ENCODE measurements at regions not wholly inside any gene's neighbourhood (a gene's known extent, or its start where the extent isn't known, plus 50 kb on each side); places are given as distances from the start of the nearest gene placed in this dataset.

GRCh38 chr15:69608661-69609060 is 156.0 kb downstream of the RPLP1 start:
- no peak overlapping the region for H3K4me3 ChIP-seq (replicated peaks in 1 of 4; ENCODE audit: control extremely low read depth in 1 of 4, insufficient read depth in 1 of 4, low read depth in 3 of 4, low read length in 4 of 4)
- no peaks in the 10 kb centered on the region for H3K36me3 ChIP-seq (ENCODE audit: control insufficient read depth, insufficient read depth, low read length)
- no peak overlapping the region for H3K9ac ChIP-seq (ENCODE audit: insufficient read depth, low read length)
- no peaks in the 10 kb centered on the region for H3K4me1 ChIP-seq (ENCODE audit: control insufficient read depth, extremely low read depth, insufficient read depth, low read length)
- H4K20me1 ChIP-seq (ENCODE audit: control insufficient read depth, extremely low read depth, insufficient read depth, low read length): no peaks in the 10 kb centered on the region
- H3K4me2 ChIP-seq (ENCODE audit: extremely low read depth, insufficient read depth, low read length): no peak overlapping the region
- H3K79me2 ChIP-seq (ENCODE audit: control insufficient read depth, insufficient read depth, low read length): no peaks in the 10 kb centered on the region
- TF ChIP-seq CTCF (conservative IDR thresholded peaks at IDR 0.05 in 1 of 2, IDR thresholded peaks at IDR 0.05 in 1 of 2; ENCODE audit: low read depth in 1 of 2, low read length in 2 of 2): no peak
- no peak for DNase-seq (ENCODE audit: low read depth in 2 of 2)
- H2AFZ ChIP-seq (ENCODE audit: low read length): no peak overlapping the region
- no peaks in the 10 kb centered on the region for H3K9me3 ChIP-seq (ENCODE audit: control insufficient read depth, insufficient read depth, low read depth, low read length)
- H3K27ac ChIP-seq (ENCODE audit: insufficient read depth, low read length): no peak overlapping the region
- H3K27me3 ChIP-seq (ENCODE audit: control insufficient read depth, insufficient read depth, low read length): peaks cover 2% of the 10 kb centered on the region

DNA sequence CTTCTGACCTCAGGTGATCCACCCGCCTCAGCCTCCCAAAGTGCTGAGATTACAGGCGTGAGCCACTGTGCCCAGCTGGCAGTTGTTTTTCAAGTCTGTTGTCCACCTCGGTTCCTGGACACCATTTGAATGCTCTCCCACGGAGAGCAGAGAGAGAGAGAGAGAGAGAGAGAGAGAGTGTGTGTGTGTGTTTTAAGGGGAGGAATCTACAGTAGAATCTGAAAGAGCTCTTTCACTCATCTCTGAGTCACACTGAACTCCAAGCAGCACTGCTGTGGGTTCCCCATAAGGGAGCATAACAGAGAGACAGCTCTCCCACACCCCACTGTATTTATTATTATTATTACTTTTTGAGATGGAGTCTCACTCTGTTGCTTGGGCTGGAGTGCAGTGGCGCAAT is 156.6 kb downstream of the RPLP1 start:
- no peaks in the 10 kb centered on the region for H3K79me2 ChIP-seq (ENCODE audit: control insufficient read depth, insufficient read depth, low read length)
- H3K4me1 ChIP-seq (ENCODE audit: control insufficient read depth, extremely low read depth, insufficient read depth, low read length): no peaks in the 10 kb centered on the region

GRCh38 chr15:69609776-69610175 is 157.2 kb downstream of the RPLP1 start:
- TF ChIP-seq EZH2 (IDR thresholded peaks at IDR 0.05; ENCODE audit: low read length, missing control alignments): no peak
- TF ChIP-seq CTCF (conservative IDR thresholded peaks at IDR 0.05 in 1 of 2, IDR thresholded peaks at IDR 0.05 in 1 of 2; ENCODE audit: low read depth in 1 of 2, low read length in 2 of 2): no peak
- H3K27ac ChIP-seq (ENCODE audit: insufficient read depth, low read length): no peak overlapping the region
- DNase-seq (ENCODE audit: low read depth in 2 of 2): no peak
- H3K36me3 ChIP-seq (ENCODE audit: control insufficient read depth, insufficient read depth, low read length): no peaks in the 10 kb centered on the region
- peaks cover 2% of the 10 kb centered on the region for H3K27me3 ChIP-seq (ENCODE audit: control insufficient read depth, insufficient read depth, low read length)
- no peaks in the 10 kb centered on the region for H4K20me1 ChIP-seq (ENCODE audit: control insufficient read depth, extremely low read depth, insufficient read depth, low read length)
- no peak overlapping the region for H3K4me3 ChIP-seq (replicated peaks in 1 of 4; ENCODE audit: control extremely low read depth in 1 of 4, insufficient read depth in 1 of 4, low read depth in 3 of 4, low read length in 4 of 4)
- H3K79me2 ChIP-seq (ENCODE audit: control insufficient read depth, insufficient read depth, low read length): no peaks in the 10 kb centered on the region
- no peak overlapping the region for H3K4me2 ChIP-seq (ENCODE audit: extremely low read depth, insufficient read depth, low read length)
- H2AFZ ChIP-seq (ENCODE audit: low read length): no peak overlapping the region
- no peak overlapping the region for H3K9ac ChIP-seq (ENCODE audit: insufficient read depth, low read length)
- no peaks in the 10 kb centered on the region for H3K9me3 ChIP-seq (ENCODE audit: control insufficient read depth, insufficient read depth, low read depth, low read length)
- no peaks in the 10 kb centered on the region for H3K4me1 ChIP-seq (ENCODE audit: control insufficient read depth, extremely low read depth, insufficient read depth, low read length)

More for the DNA sequence above, 156.6 kb downstream of the RPLP1 start:
- H3K4me2 ChIP-seq (ENCODE audit: extremely low read depth, insufficient read depth, low read length): no peak overlapping the region
- peaks cover 2% of the 10 kb centered on the region for H3K27me3 ChIP-seq (ENCODE audit: control insufficient read depth, insufficient read depth, low read length)
- H4K20me1 ChIP-seq (ENCODE audit: control insufficient read depth, extremely low read depth, insufficient read depth, low read length): no peaks in the 10 kb centered on the region
- TF ChIP-seq CTCF (conservative IDR thresholded peaks at IDR 0.05 in 1 of 2, IDR thresholded peaks at IDR 0.05 in 1 of 2; ENCODE audit: low read depth in 1 of 2, low read length in 2 of 2) (no peak), EZH2 (IDR thresholded peaks at IDR 0.05; ENCODE audit: low read length, missing control alignments) (no peak)
- no peak overlapping the region for H2AFZ ChIP-seq (ENCODE audit: low read length)
- no peak overlapping the region for H3K9ac ChIP-seq (ENCODE audit: insufficient read depth, low read length)
- DNase-seq (ENCODE audit: low read depth in 2 of 2): peak; percentile 8 to 87
- no peak overlapping the region for H3K4me3 ChIP-seq (replicated peaks in 1 of 4; ENCODE audit: control extremely low read depth in 1 of 4, insufficient read depth in 1 of 4, low read depth in 3 of 4, low read length in 4 of 4)
- H3K9me3 ChIP-seq (ENCODE audit: control insufficient read depth, insufficient read depth, low read depth, low read length): no peaks in the 10 kb centered on the region
- no peaks in the 10 kb centered on the region for H3K36me3 ChIP-seq (ENCODE audit: control insufficient read depth, insufficient read depth, low read length)
- H3K27ac ChIP-seq (ENCODE audit: insufficient read depth, low read length): no peak overlapping the region
